Epithelial cell of proximal tubule (primary cell): ENCODE measurements at regions not wholly inside any gene's neighbourhood (a gene's known extent, or its start where the extent isn't known, plus 50 kb on each side); places are given as distances from the start of the nearest gene placed in this dataset.

Source experiments
- DNase-seq: peaks from one replicate; pipeline ENCODE4 v3.0.0-alpha.2; 2011; ENCODE audit warnings: low read depth
- H3K4me3 ChIP-seq: 2 replicates; pipeline ENCODE4 v1.5.1; 2011; ENCODE audit warnings: low read depth, mild to moderate bottlenecking, low read length
- TF ChIP-seq, protein P1 (sequence below): conservative IDR thresholded peaks from 2 replicates; pipeline ENCODE4 v1.5.1; 2012; ENCODE audit warnings: low read depth, mild to moderate bottlenecking, low read length

DNA sequence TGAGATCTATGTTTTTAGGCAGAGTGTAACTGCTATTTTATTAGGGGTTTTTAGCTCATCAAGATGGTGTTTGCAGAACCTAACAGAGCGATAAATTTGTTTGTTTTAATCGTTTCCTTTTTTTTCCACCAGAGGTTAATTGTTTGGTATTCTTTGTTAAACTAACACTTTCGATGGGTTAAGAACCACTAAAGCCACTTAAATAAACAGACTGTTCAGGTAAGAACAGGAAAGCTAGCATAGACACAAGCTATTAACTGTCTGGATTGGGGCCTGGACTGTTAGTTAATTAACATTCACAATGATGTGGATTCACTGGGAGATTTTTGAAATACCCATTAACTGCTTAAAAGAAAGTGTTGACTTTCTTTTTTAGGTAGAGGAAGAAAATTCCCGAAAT, 209.0 kb upstream of the COPS8 start:
- no peak overlapping the region for H3K4me3 ChIP-seq
- TF ChIP-seq, protein P1, sequence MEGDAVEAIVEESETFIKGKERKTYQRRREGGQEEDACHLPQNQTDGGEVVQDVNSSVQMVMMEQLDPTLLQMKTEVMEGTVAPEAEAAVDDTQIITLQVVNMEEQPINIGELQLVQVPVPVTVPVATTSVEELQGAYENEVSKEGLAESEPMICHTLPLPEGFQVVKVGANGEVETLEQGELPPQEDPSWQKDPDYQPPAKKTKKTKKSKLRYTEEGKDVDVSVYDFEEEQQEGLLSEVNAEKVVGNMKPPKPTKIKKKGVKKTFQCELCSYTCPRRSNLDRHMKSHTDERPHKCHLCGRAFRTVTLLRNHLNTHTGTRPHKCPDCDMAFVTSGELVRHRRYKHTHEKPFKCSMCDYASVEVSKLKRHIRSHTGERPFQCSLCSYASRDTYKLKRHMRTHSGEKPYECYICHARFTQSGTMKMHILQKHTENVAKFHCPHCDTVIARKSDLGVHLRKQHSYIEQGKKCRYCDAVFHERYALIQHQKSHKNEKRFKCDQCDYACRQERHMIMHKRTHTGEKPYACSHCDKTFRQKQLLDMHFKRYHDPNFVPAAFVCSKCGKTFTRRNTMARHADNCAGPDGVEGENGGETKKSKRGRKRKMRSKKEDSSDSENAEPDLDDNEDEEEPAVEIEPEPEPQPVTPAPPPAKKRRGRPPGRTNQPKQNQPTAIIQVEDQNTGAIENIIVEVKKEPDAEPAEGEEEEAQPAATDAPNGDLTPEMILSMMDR = no peak
- DNase-seq = no peak

DNA sequence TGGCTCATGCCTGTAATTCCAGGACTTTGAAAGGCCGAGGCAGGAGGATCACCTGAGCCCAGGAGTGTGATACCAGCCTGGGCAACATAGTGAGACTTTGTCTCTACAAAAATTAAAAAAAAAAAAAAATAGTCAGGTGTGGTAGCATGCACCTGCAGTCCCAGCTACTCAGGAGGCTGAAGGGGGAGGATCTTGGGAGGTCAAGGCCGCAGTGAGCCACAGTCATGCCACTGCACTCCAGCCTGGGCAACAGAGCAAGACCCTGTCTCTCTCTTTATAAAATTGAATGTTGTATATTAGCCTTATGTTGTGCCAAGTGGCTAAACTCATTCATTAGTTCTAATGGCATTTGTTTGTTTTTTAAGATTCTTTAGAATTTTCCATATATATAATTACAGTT, 207.7 kb upstream of the COPS8 start:
- no peak for DNase-seq
- TF ChIP-seq, protein P1 = no peak
- H3K4me3 ChIP-seq = no peak overlapping the region

DNA sequence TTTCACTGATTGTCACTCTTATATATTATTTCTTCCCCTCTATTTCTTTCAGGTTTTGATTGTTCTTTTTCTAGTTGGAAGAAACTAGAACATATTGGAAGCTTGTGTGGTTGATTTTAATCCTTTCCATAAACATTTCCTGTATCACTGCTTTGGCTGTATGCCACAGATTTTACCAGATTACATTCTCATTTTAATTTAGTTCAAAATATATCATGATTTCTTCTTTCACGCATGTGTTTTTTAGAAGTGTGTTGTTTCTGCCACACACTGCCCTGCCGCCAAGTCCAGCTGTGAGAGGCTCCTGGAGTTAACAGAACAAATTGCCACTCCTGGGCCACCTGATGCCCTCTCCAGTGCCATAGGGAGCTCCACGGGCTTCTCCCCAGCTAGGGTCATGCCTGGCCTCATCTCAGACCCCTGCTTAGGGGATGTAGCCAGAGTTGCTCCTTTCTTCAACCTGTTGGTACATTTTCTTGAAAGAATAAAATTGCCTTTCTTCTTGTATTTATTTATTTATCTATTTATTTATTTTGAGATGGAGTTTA, 206.2 kb upstream of the COPS8 start:
- no peak overlapping the region for H3K4me3 ChIP-seq
- DNase-seq = no peak
- TF ChIP-seq, protein P1 = no peak

DNA sequence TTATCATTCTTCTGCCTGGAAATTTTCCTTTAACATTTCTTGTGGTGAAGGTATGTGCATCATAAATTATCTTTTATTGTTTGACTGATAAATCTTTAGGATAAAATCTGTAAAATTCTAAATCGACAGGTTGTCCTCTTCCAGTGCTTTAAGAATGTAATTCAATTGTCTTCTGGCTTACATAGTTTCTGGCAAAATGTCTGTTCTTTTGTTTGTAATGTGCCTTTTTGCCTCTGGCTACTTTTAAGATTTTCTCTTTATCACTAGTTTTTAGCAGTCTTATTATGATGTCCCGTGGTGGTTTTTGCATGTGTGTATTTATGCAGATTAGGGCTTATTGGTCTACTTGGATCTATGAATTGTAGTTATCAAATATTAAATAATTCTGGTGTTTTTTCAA, 203.6 kb upstream of the COPS8 start:
- TF ChIP-seq, protein P1 = no peak
- H3K4me3 ChIP-seq = no peak overlapping the region
- no peak for DNase-seq

DNA sequence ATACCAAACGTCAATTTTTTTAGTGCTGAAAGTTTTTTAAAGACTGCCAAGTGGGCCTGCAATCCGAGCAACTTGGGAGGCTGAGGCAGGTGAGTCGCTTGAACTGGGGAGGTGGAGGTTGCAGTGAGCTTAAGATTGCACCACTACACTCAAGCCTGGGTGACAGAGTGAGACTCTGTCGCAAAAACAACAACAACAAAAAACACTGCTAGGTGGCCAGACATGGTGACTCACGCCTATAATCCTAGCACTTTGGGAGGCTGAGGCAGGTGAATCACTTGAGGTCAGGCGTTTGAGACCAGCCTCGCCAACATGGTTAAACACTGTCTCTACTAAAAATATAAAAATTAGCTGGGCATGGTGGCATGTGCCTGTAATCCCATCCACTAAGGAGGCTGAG, 202.8 kb upstream of the COPS8 start:
- H3K4me3 ChIP-seq = no peak overlapping the region
- DNase-seq = peak; percentile 22
- TF ChIP-seq, protein P1 = no peak

DNA sequence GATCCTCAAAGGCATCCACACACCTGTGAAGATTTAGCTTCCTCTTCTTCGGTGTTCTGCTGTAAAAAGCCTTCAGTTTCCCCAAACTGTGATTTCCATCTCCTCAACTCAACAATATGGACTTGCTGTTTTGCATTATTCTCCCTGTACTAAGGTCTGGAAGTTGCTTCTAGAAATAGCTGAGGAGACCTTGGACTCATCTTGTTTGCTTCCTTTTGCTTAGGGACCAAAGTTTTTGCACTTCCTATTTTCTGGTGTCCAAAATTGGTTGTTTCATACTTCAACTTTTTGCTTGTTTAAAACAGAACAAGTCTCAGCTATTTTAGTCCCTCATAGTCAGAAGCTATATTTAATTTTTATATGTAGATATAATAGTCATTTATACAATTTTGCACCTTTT, 201.9 kb upstream of the COPS8 start:
- H3K4me3 ChIP-seq = no peak overlapping the region
- TF ChIP-seq, protein P1 = no peak
- DNase-seq = no peak

DNA sequence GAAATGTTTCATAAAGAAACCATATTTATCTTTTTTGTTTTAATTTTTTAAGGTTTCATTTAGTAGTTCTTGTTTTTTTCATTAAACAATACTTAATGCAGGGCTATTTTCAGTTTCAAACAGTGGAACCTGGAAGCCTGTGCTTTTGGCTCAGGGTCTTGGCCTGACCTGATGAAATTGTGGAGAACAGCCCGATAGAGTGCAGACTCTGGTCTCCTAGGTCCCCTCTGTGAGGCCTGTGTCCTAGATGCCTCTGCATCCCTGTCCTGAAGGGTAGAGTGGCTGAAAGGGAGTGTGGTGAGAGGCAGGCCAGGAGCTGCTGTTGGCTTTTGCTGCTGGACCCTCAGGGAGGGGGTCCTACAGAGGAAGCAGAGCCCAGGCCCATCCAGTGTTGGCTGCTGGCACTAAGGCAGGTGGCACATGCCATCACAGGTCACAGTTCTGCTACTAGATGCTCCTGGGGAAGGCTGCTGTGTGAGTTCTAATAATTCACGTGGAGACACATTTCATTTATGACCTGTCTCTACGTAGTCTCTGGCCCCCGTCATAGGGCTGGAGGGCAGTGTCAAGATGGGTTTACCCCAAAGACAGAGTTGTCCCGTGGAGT, 201.0 kb upstream of the COPS8 start:
- DNase-seq = no peak
- TF ChIP-seq, protein P1 = no peak
- no peak overlapping the region for H3K4me3 ChIP-seq
